Adrenal gland (tissue), 9 donors: ENCODE measurements at regions not wholly inside any gene's neighbourhood (a gene's known extent, or its start where the extent isn't known, plus 50 kb on each side); places are given as distances from the start of the nearest gene placed in this dataset.
"Not testable (repeated sequence)": the region's sequence is repeated elsewhere in the genome, so short reads cannot be mapped to it uniquely, and the experiment has no call there.

Experiments
- DNase-seq, 7 donors: peaks; one replicate each; pipeline ENCODE4 v3.0.0-alpha.2; 2019 to 2020
- H3K27ac ChIP-seq, 5 donors: fragments of 200-600 bp; sonication (generic) in 4 of 5; 1 replicate in 3 of 5; 2 replicates in 2 of 5; pipeline versions ENCODE4 v1.5.1 to v1.8.0; 2016 to 2020; ENCODE audit warnings: mild to moderate bottlenecking in 1 of 5
- H3K27me3 ChIP-seq: fragments of 200-600 bp; 2 replicates; pipeline ENCODE4 v1.8.0; 2021
- H3K36me3 ChIP-seq, 2 donors: fragments of 200-600 bp; replicated peaks in 1 of 2; 1 replicate in 1 of 2; 2 replicates in 1 of 2; pipeline versions ENCODE4 v1.5.1 to v1.8.0; 2018 to 2022
- H3K4me1 ChIP-seq, 2 donors: fragments of 200-600 bp; replicated peaks in 1 of 2; 1 replicate in 1 of 2; 2 replicates in 1 of 2; pipeline versions ENCODE4 v1.5.1 to v1.8.0; 2018 to 2021
- H3K4me3 ChIP-seq, 4 donors: fragments of 200-600 bp; sonication (generic) in 3 of 4; one replicate each; pipeline ENCODE4 v1.5.1; 2016 to 2018
- H3K9me3 ChIP-seq, 3 donors: fragments of 200-600 bp; sonication (generic) in 1 of 3; replicated peaks in 1 of 3; 1 replicate in 2 of 3; 2 replicates in 1 of 3; pipeline versions ENCODE4 v1.5.1 to v1.8.0; 2016 to 2021
- POLR2A ChIP-seq, 2 donors: fragments of 450-650 bp; IDR thresholded peaks; one replicate each; pipeline ENCODE4 v1.6.1; 2017; ENCODE audit warnings: antibody characterized with exemption in 2 of 2, mild to moderate bottlenecking in 2 of 2, moderate library complexity in 1 of 2
- WGBS, 4 donors: extraction: QIAGEN DNeasy Blood & Tissue Kit in 2 of 4; methylation state at CpG; one replicate each; pipeline versions ENCODE4 v1.1.5 to v1.1.7; 2013 to 2017; 5-methylcytosine and 5-hydroxymethylcytosine counted together
- intact Hi-C, 2 donors: fragments of 100-400 bp; cut with DNase I; formaldehyde crosslinking; loops; one replicate each; pipeline versions ENCODE4 v1.14.1 to v1.15.0; 2022 to 2023
- TF ChIP-seq, protein P1 (sequence below), 6 experiments: fragments of 450-650 bp in 4 of 6; fragments of 200-600 bp in 2 of 6; sonication (generic) in 1 of 6; IDR thresholded peaks; 1 replicate in 5 of 6; 2 replicates in 1 of 6; pipeline versions ENCODE4 v1.5.1 to v1.8.0; 2016 to 2021; ENCODE audit warnings: antibody characterized with exemption in 6 of 6, mild to moderate bottlenecking in 2 of 6, moderate library complexity in 1 of 6
- donor health status: healthy with polysubstance abuse.
- donor health status: Bipolar disorder and iron deficiency.
- donor health status: DM: yes; HTN: yes; CAD: no.
- donor health status: DM: no; HTN: no; CAD: no.
- donor health status: DM: no; HTN: no; CAD: no.

DNA sequence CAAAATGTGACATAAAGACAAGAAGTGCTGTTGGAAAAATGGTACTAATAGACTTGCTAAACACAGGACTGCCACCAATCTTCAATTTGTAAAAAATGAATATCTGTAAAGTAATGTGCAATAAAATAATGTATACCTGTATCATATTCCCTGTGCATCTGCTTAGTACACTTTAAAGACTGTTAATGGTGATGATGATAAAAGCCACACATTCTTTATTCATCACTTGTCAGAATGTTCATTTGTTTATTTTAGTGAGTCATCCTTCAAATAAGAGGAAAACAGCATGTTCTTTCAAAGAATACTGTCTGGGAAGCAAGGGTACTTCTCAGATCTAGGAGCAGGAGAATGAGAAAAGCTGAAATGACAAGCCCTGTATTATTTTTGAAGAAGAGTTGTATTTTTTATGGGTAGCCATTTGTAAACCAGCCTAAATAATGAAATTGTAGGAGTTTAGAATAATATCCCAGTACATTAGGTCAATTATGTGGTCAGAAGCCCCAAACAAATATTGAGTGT lies 78.3 kb upstream of the PSMA6 start:
- no peak overlapping the region for H3K27ac ChIP-seq
- no peak for TF ChIP-seq POLR2A (IDR thresholded peaks at IDR 0.05)
- TF ChIP-seq, protein P1, sequence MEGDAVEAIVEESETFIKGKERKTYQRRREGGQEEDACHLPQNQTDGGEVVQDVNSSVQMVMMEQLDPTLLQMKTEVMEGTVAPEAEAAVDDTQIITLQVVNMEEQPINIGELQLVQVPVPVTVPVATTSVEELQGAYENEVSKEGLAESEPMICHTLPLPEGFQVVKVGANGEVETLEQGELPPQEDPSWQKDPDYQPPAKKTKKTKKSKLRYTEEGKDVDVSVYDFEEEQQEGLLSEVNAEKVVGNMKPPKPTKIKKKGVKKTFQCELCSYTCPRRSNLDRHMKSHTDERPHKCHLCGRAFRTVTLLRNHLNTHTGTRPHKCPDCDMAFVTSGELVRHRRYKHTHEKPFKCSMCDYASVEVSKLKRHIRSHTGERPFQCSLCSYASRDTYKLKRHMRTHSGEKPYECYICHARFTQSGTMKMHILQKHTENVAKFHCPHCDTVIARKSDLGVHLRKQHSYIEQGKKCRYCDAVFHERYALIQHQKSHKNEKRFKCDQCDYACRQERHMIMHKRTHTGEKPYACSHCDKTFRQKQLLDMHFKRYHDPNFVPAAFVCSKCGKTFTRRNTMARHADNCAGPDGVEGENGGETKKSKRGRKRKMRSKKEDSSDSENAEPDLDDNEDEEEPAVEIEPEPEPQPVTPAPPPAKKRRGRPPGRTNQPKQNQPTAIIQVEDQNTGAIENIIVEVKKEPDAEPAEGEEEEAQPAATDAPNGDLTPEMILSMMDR (IDR thresholded peaks at IDR 0.05) = no peak
- intact Hi-C loops = no loop called here

DNA sequence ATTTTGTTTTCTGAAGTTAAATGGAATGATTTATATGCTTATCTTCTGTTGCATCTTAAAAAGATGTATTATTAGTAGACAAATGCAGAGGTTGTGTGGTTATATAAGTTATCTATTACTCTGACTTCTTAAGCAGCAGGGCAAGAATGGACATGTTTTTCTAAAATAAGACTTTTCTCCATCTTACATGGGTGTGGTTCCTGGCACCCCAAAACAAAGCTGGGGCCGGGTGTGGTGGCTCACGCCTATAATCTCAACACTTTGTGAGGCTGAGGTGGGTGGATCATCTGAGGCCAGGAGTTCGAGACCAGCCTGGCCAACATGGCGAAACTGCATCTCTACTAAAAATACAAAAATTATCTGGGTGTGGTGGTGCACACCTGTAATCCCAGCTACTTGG lies 77.8 kb upstream of the PSMA6 start:
- intact Hi-C loops, H3K27ac ChIP-seq, DNase-seq, H3K9me3 ChIP-seq, H3K4me3 ChIP-seq, H3K27me3 ChIP-seq, H3K36me3 ChIP-seq: not testable (repeated sequence)
- H3K4me1 ChIP-seq = peaks cover 0 to 18% of the 10 kb centered on the region in 2 donors
- 84 to 90% (median 89%) methylated on average over 3 to 4 of the region's 4 CpGs for WGBS, 4 donors

More for the DNA sequence above, 78.3 kb upstream of the PSMA6 start:
- Histone ChIP-seq H3K9me3 (no peaks in the 10 kb centered on the region), H3K36me3 (no peaks in the 10 kb centered on the region), H3K4me3 (no peak overlapping the region), H3K4me1 (peaks cover 0 to 18% of the 10 kb centered on the region in 2 donors), H3K27me3 (no peaks in the 10 kb centered on the region)
- no peak for DNase-seq

DNA sequence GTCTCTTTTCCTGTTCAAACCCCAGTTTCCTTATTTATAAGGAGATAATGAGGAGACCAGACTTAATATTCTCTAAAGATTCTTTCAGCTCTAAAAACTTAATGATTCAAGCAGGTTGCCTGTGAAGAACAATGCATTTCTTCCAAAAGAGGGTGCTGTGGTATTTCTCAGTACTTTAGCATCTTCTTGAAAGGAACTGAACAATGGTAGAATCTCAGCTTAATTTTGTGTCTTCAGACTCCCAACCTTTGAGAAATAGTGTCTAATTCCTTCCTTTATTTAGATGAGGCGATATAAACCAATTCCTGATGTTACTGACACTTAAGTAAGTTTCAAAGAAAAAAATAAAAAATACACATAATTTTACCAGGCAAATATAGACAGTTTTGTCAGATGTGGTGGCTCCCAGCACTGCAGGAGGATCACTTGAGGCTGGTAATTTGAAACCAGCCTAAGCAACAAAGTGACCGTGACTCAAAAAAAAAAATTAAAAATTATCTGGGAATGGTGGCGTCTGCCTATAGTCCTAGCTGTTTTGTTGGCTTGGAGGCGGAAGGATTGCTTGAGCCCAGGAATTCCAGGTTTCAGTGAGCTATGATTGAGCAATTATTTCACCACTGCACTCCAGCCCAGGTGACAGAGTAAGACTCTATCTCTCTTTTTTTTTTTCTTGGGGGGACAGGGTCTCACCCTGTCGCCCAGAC lies 76.9 kb upstream of the PSMA6 start:
- no peak overlapping the region for H3K27ac ChIP-seq
- 58 to 77% (median 70%) methylated on average over 5 of the region's 5 CpGs for WGBS, 4 donors
- TF ChIP-seq POLR2A (IDR thresholded peaks at IDR 0.05) = no peak
- TF ChIP-seq, protein P1 (IDR thresholded peaks at IDR 0.05) = peak in 5 of 6 experiments; percentile 28 to 58 (median 47)
- H3K9me3 ChIP-seq = no peaks in the 10 kb centered on the region
- H3K36me3 ChIP-seq = no peaks in the 10 kb centered on the region
- intact Hi-C loops = loop anchor here (5.0 kb wide), 2 partner anchors 192 to 197 kb away; no protein-coding TSS in a partner anchor
- no peaks in the 10 kb centered on the region for H3K27me3 ChIP-seq
- no peak for DNase-seq
- peaks cover 0 to 18% of the 10 kb centered on the region in 2 donors for H3K4me1 ChIP-seq
- no peak overlapping the region for H3K4me3 ChIP-seq

DNA sequence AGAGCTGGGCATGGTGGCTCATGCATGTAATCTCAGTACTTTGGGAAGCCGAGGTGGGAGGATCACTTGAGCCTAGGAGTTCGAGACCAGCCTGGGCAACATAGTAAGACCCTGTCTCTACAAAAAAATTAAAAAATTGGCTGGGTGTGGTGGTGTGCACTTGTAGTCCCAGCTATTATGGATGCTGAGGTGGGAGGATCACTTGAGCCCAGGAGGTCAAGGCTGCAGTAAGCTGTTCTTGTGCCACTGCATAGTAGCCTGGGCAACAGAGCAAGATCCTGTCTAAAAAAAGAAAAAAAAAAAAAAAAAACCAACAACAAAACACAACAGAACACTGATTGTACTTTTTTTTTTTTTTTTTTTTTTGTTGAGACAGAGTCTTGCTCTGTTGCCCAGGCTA lies 74.0 kb upstream of the PSMA6 start:
- DNase-seq, H3K9me3 ChIP-seq, H3K4me3 ChIP-seq, H3K27ac ChIP-seq, H3K36me3 ChIP-seq, H3K27me3 ChIP-seq: not testable (repeated sequence)
- WGBS, 4 donors = 95 to 100% (median 97%) methylated on average over 2 of the region's 2 CpGs
- H3K4me1 ChIP-seq = peaks cover 0 to 11% of the 10 kb centered on the region in 2 donors
- intact Hi-C loops = loop anchor here (5.0 kb wide), 2 partner anchors 189 to 194 kb away; no protein-coding TSS in a partner anchor

DNA sequence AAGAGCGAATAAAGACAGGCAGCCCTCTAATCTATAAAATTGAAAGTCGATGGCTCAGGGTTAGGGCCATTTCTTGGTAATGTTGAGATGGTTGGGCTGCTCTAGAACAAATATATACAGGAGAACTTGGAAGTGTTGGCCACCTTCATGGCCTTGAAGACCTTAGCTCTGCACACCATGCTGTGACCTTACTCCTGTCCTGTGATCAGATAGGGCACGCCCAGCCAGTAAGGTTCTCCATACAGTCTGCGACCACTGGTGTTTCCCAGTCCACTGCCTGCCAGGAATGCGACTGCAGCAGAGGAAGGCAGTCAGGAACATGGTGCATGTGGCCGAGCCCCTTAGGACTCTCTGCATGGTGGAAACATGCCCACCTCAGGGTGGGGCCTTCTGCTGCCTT lies 73.2 kb upstream of the PSMA6 start:
- H3K27me3 ChIP-seq = no peaks in the 10 kb centered on the region
- WGBS, 4 donors = 93 to 96% (median 95%) methylated on average over 6 of the region's 6 CpGs
- H3K4me3 ChIP-seq = no peak overlapping the region
- peaks cover 0 to 5% of the 10 kb centered on the region in 2 donors for H3K4me1 ChIP-seq
- DNase-seq = no peak
- intact Hi-C loops = loop anchor here (5.0 kb wide), 2 partner anchors 188 to 193 kb away; no protein-coding TSS in a partner anchor
- no peaks in the 10 kb centered on the region for H3K36me3 ChIP-seq
- no peaks in the 10 kb centered on the region for H3K9me3 ChIP-seq
- H3K27ac ChIP-seq = no peak overlapping the region
- TF ChIP-seq, protein P1 (IDR thresholded peaks at IDR 0.05) = no peak
- TF ChIP-seq POLR2A (IDR thresholded peaks at IDR 0.05) = no peak
